ENCODE measurements at regions not wholly inside any gene's neighbourhood (a gene's known extent, or its start where the extent isn't known, plus 50 kb on each side); places are given as distances from the start of the nearest gene placed in this dataset.

GRCh38 chr11:33622806-33623205 lies 77.8 kb downstream of the C11orf91 start:
- H3K4me3 Mint-ChIP-seq = no peak overlapping the region
- H3K36me3 Mint-ChIP-seq = no peaks in the 10 kb centered on the region
- Histone ChIP-seq H3K9me3 (replicated peaks in 1 of 2; ENCODE audit: control insufficient read depth in 1 of 2, insufficient read depth in 1 of 2, low read length in 2 of 2) (no peaks in the 10 kb centered on the region), H4K20me1 (ENCODE audit: insufficient read depth, low read length) (no peaks in the 10 kb centered on the region), H3K27ac (ENCODE audit: low read depth in 1 of 2, low read length in 2 of 2) (no peak overlapping the region), H3K27me3 (ENCODE audit: control insufficient read depth in 2 of 2, insufficient read depth in 2 of 2, low read length in 2 of 2) (peaks cover 0 to 3% of the 10 kb centered on the region in 2 donors), H3K4me1 (ENCODE audit: control insufficient read depth in 1 of 2, insufficient read depth in 2 of 2, low read length in 2 of 2) (no peaks in the 10 kb centered on the region), H3K36me3 (replicated peaks in 1 of 2; ENCODE audit: control insufficient read depth in 1 of 2, insufficient read depth in 2 of 2, low read length in 2 of 2) (no peaks in the 10 kb centered on the region), H3K79me2 (ENCODE audit: insufficient read depth, low read length) (no peaks in the 10 kb centered on the region), H3K9ac (ENCODE audit: insufficient read depth, low read length, poor library complexity, severe bottlenecking) (no peak overlapping the region), H3K4me2 (replicated peaks; ENCODE audit: extremely low read depth, low read length, poor library complexity, severe bottlenecking) (no peak overlapping the region), H3K4me3 (replicated peaks in 1 of 3; ENCODE audit: low read depth in 2 of 3, low read length in 3 of 3) (no peak overlapping the region), H2AFZ (ENCODE audit: insufficient read depth, low read depth, low read length, poor library complexity, severe bottlenecking) (no peak overlapping the region)
- intact Hi-C loops (cut with micrococcal nuclease) = no loop called here
- H3K27me3 Mint-ChIP-seq (ENCODE audit: low read depth in 3 of 3) = peaks cover 0 to 7% (median 1%) of the 10 kb centered on the region in 3 donors
- peaks cover 0 to 2% (median 0%) of the 10 kb centered on the region in 7 donors for H3K9me3 Mint-ChIP-seq
- no peak overlapping the region for H3K27ac Mint-ChIP-seq
- no peak for TF ChIP-seq CTCF (IDR thresholded peaks at IDR 0.05)
- no peak for DNase-seq
- WGBS (ENCODE audit: insufficient coverage) = 91% methylated on average over 3 of the region's 6 CpGs
- H3K4me1 Mint-ChIP-seq = no peaks in the 10 kb centered on the region

- no peaks in the 10 kb centered on the region for H3K4me1 Mint-ChIP-seq
- no peak overlapping the region for H3K4me2 ChIP-seq (replicated peaks; ENCODE audit: extremely low read depth, low read length, poor library complexity, severe bottlenecking)
- intact Hi-C loops (cut with micrococcal nuclease) = no loop called here
Observed at GRCh38 chr11:33622186-33622585, 78.4 kb downstream of the C11orf91 start.

More at GRCh38 chr11:33622186-33622585, 78.4 kb downstream of the C11orf91 start:
- no peaks in the 10 kb centered on the region for H3K36me3 ChIP-seq (replicated peaks in 1 of 2; ENCODE audit: control insufficient read depth in 1 of 2, insufficient read depth in 2 of 2, low read length in 2 of 2)
- no peak overlapping the region for H3K4me3 ChIP-seq (replicated peaks in 1 of 3; ENCODE audit: low read depth in 2 of 3, low read length in 3 of 3)
- H3K27me3 Mint-ChIP-seq (ENCODE audit: low read depth in 3 of 3) = peaks cover 1 to 4% (median 3%) of the 10 kb centered on the region in 3 donors
- WGBS (ENCODE audit: insufficient coverage) = 88% methylated on average over 6 of the region's 7 CpGs
- no peaks in the 10 kb centered on the region for H3K4me1 ChIP-seq (ENCODE audit: control insufficient read depth in 1 of 2, insufficient read depth in 2 of 2, low read length in 2 of 2)
- H2AFZ ChIP-seq (ENCODE audit: insufficient read depth, low read depth, low read length, poor library complexity, severe bottlenecking) = no peak overlapping the region
- no peak overlapping the region for H3K27ac Mint-ChIP-seq
- no peak overlapping the region for H3K9ac ChIP-seq (ENCODE audit: insufficient read depth, low read length, poor library complexity, severe bottlenecking)
- TF ChIP-seq CTCF (IDR thresholded peaks at IDR 0.05) = no peak
- no peaks in the 10 kb centered on the region for H4K20me1 ChIP-seq (ENCODE audit: insufficient read depth, low read length)
- no peaks in the 10 kb centered on the region for H3K79me2 ChIP-seq (ENCODE audit: insufficient read depth, low read length)
- DNase-seq = no peak
- H3K9me3 ChIP-seq (replicated peaks in 1 of 2; ENCODE audit: control insufficient read depth in 1 of 2, insufficient read depth in 1 of 2, low read length in 2 of 2) = no peaks in the 10 kb centered on the region
- H3K27ac ChIP-seq (ENCODE audit: low read depth in 1 of 2, low read length in 2 of 2) = no peak overlapping the region
- peaks cover 0 to 2% (median 0%) of the 10 kb centered on the region in 7 donors for H3K9me3 Mint-ChIP-seq
- peaks cover 0 to 3% of the 10 kb centered on the region in 2 donors for H3K27me3 ChIP-seq (ENCODE audit: control insufficient read depth in 2 of 2, insufficient read depth in 2 of 2, low read length in 2 of 2)
- H3K36me3 Mint-ChIP-seq = no peaks in the 10 kb centered on the region
- no peak overlapping the region for H3K4me3 Mint-ChIP-seq
